ENCODE measurements at regions not wholly inside any gene's neighbourhood (a gene's known extent, or its start where the extent isn't known, plus 50 kb on each side); places are given as distances from the start of the nearest gene placed in this dataset.

- no peak for TF ChIP-seq CTCF (IDR thresholded peaks at IDR 0.05; ENCODE audit: control extremely low read depth, extremely low read depth, low read depth, missing control alignments)
- DNase-seq (ENCODE audit: extremely low spot score), result peak; percentile 45
- ChIA-PET CTCF (no interaction called here), POLR2A (no interaction called here)
Measured at GRCh38 chr3:194204042-194204987, 68.4 kb downstream of the HES1 start.

DNA sequence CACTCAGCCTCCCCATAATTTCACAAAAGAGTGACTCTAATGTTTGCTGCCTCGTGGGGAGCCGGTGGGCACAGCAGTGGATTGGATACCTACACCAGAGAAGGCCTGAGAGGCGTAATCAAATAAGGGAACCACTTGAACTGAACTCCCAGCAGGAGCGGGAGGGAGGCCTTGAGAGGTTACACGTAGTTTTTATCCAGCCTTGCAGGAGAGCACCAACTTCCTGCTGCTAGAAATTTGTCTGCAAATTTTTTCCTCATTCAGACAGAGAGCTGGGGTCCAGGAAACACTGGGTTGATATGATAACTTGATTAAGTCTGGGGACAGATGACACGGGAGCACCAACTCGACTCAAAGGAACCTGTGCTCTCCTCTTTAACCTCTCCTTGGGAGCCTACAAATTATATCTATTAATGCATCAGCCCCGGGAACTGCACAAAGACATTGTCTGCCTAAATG is 69.8 kb downstream of the HES1 start:
- no peak for DNase-seq (ENCODE audit: extremely low spot score)
- ChIA-PET POLR2A (no interaction called here), CTCF (interaction anchor here (1.1 to 1.2 kb wide), 2 partner anchors 11 to 44 kb away, joined by 3 to 4 read pairs; no protein-coding TSS in a partner anchor)
- TF ChIP-seq CTCF (IDR thresholded peaks at IDR 0.05; ENCODE audit: control extremely low read depth, extremely low read depth, low read depth, missing control alignments), result no peak

DNA sequence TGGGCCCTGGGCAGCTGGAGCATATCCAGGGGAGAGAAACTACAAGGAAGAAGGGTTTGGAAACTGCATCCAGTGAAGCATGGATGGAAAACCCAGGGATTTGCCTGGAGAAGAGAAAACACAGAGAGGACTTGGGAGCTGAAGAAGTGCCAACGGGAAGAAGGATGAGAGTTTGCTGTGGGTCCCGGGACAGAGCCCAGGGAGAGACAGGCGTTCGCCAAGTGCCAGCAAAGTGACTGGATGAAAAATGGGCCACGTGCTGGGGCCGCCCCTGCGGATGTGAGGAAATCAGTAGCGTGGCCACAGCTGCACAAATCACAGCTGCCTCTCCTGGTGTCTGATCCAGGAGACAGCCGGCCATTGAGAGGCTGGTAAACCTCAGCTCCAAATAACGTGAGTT is 70.4 kb downstream of the HES1 start:
- no peak for DNase-seq (ENCODE audit: extremely low spot score)
- ChIA-PET CTCF (interaction anchor here (1.1 to 1.5 kb wide), 3 partner anchors 12 to 236 kb away, joined by 3 to 4 read pairs (median 4); no protein-coding TSS in a partner anchor), POLR2A (no interaction called here)
- no peak for TF ChIP-seq CTCF (IDR thresholded peaks at IDR 0.05; ENCODE audit: control extremely low read depth, extremely low read depth, low read depth, missing control alignments)

GRCh38 chr3:194208709-194209108 is 72.8 kb downstream of the HES1 start:
- ChIA-PET CTCF (interaction anchor here (1.0 to 1.9 kb wide), 2 partner anchors 14 to 107 kb away, joined by 3 to 6 read pairs; no protein-coding TSS in a partner anchor), POLR2A (no interaction called here)
- no peak for TF ChIP-seq CTCF (IDR thresholded peaks at IDR 0.05; ENCODE audit: control extremely low read depth, extremely low read depth, low read depth, missing control alignments)
- no peak for DNase-seq (ENCODE audit: extremely low spot score)

DNA sequence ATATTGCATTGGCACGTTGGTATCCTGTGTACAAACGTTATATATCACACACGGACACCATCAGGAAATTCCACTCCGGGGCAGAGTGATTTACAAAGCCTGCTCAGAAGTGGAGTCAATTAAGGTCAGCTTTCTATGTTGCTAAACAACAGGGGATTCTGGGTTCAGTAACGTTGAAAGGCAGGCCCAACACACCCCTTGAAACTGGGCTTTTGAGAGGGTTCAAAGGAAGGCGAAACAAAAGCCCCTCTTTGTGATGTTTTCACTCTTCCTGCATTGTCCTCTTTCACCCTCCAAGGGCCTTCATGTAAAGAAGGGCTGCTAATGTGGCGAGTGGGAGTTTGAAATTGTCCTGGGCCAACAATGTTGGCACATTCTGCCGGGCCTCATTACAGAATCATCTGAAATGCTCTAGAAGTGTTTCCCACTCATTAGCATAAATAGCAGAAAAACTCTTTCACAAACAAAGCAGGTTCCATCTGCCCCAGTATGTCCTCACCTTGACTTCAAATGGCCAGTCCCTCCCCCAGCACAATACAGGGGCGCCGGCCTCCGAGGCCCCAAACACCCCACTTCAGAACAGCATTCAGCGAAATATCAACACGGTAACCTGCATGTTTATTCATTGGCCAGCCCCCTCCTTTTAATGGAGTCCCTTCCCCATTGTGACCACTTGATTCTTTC is 76.4 kb downstream of the HES1 start:
- no peak for TF ChIP-seq CTCF (IDR thresholded peaks at IDR 0.05; ENCODE audit: control extremely low read depth, extremely low read depth, low read depth, missing control alignments)
- ChIA-PET CTCF (no interaction called here), POLR2A (no interaction called here)
- DNase-seq (ENCODE audit: extremely low spot score), result no peak

- CTCF ChIA-PET, result no interaction called here
Measured at GRCh38 chr3:194212845-194213331, 76.9 kb downstream of the HES1 start.

More at GRCh38 chr3:194212845-194213331, 76.9 kb downstream of the HES1 start:
- DNase-seq (ENCODE audit: extremely low spot score), result no peak
- POLR2A ChIA-PET, result no interaction called here
- TF ChIP-seq CTCF (IDR thresholded peaks at IDR 0.05; ENCODE audit: control extremely low read depth, extremely low read depth, low read depth, missing control alignments), result no peak
